ENCODE measurements at regions not wholly inside any gene's neighbourhood (a gene's known extent, or its start where the extent isn't known, plus 50 kb on each side); places are given as distances from the start of the nearest gene placed in this dataset.

GRCh38 chr3:10753964-10754363, 62.1 kb upstream of the SLC6A11 start:
- TF ChIP-seq JUN (IDR thresholded peaks at IDR 0.05; ENCODE audit: borderline replicate concordance, insufficient read depth, insufficient read length, low read depth) = no peak
- no peak for TF ChIP-seq CTCF (IDR thresholded peaks at IDR 0.05; ENCODE audit: extremely low read depth in 1 of 2, insufficient read depth in 1 of 2, low read depth in 1 of 2, low read length in 2 of 2)
- TF ChIP-seq POLR2A (IDR thresholded peaks at IDR 0.05; ENCODE audit: low read depth, low read length) = no peak
- TF ChIP-seq FOS (IDR thresholded peaks at IDR 0.05; ENCODE audit: borderline replicate concordance, insufficient read depth, low read length) = no peak
